SK-N-MC (cell line): ENCODE measurements at regions not wholly inside any gene's neighbourhood (a gene's known extent, or its start where the extent isn't known, plus 50 kb on each side); places are given as distances from the start of the nearest gene placed in this dataset.
"Not testable (repeated sequence)": the region's sequence is repeated elsewhere in the genome, so short reads cannot be mapped to it uniquely, and the experiment has no call there.

Experiments used
- DNase-seq: peaks from one replicate; pipeline ENCODE4 v3.0.0-alpha.2; 2011; ENCODE audit warnings: low read depth, low spot score
- H3K27ac ChIP-seq: fragments of 200-600 bp; sonication (generic); 2 replicates; pipeline ENCODE4 v1.5.1; 2016; ENCODE audit warnings: mixed run types
- H3K36me3 ChIP-seq: fragments of 200-600 bp; sonication (generic); 2 replicates; pipeline ENCODE4 v1.6.1; 2017; ENCODE audit warnings: antibody characterized with exemption, low read length, mixed read lengths; ENCODE audit not compliant: insufficient read depth
- H3K4me3 ChIP-seq: fragments of 200-600 bp; sonication (generic); 2 replicates; pipeline ENCODE4 v1.5.1; 2016
- H3K9ac ChIP-seq: fragments of 200-600 bp; sonication (generic); 2 replicates; pipeline ENCODE4 v1.8.0; 2017; ENCODE audit warnings: mixed run types, mixed read lengths; ENCODE audit not compliant: insufficient read length
- H3K9me3 ChIP-seq: fragments of 200-600 bp; sonication (generic); 2 replicates; pipeline ENCODE4 v1.6.1; 2017; ENCODE audit warnings: low read depth, mild to moderate bottlenecking, antibody characterized with exemption, low read length, moderate library complexity, mixed read lengths
- EZH2 ChIP-seq: fragments of 200-600 bp; sonication (generic); IDR thresholded peaks from one replicate; pipeline ENCODE4 v1.6.1; 2017; ENCODE audit warnings: antibody characterized with exemption
- FOXP2 ChIP-seq: optimal IDR thresholded peaks from 2 replicates; pipeline ENCODE3; 2011; ENCODE audit warnings: mild to moderate bottlenecking, moderate library complexity; ENCODE audit not compliant: insufficient read depth; ENCODE audit errors: extremely low read length, control extremely low read depth
- POLR2AphosphoS5 ChIP-seq: IDR thresholded peaks from 2 replicates; pipeline ENCODE4 v1.6.1; 2012; ENCODE audit warnings: mild to moderate bottlenecking, low read depth, low read length, borderline replicate concordance

- no peak overlapping the region for H3K4me3 ChIP-seq
- no peak for TF ChIP-seq FOXP2
- TF ChIP-seq POLR2AphosphoS5 = no peak
- no peak for TF ChIP-seq EZH2
- no peak for DNase-seq
- no peaks in the 10 kb centered on the region for H3K36me3 ChIP-seq
- no peaks in the 10 kb centered on the region for H3K9me3 ChIP-seq
- no peak overlapping the region for H3K9ac ChIP-seq
- no peak overlapping the region for H3K27ac ChIP-seq
Observed at GRCh38 chr6:16828058-16828457, 66.8 kb upstream of the ATXN1 start.

GRCh38 chr6:16827627-16828026 lies 66.4 kb upstream of the ATXN1 start:
- no peaks in the 10 kb centered on the region for H3K36me3 ChIP-seq
- H3K27ac ChIP-seq = no peak overlapping the region
- H3K4me3 ChIP-seq = no peak overlapping the region
- H3K9me3 ChIP-seq = no peaks in the 10 kb centered on the region
- no peak for DNase-seq
- H3K9ac ChIP-seq = no peak overlapping the region
- TF ChIP-seq POLR2AphosphoS5 (no peak), FOXP2 (no peak), EZH2 (no peak)

- Histone ChIP-seq H3K4me3 (no peak overlapping the region), H3K36me3 (no peaks in the 10 kb centered on the region), H3K27ac (no peak overlapping the region), H3K9ac (no peak overlapping the region), H3K9me3 (no peaks in the 10 kb centered on the region)
- no peak for DNase-seq
- no peak for TF ChIP-seq POLR2AphosphoS5
- no peak for TF ChIP-seq FOXP2
- no peak for TF ChIP-seq EZH2
Observed at GRCh38 chr6:16825784-16826183, 64.5 kb upstream of the ATXN1 start.

GRCh38 chr6:16824845-16825685 lies 63.8 kb upstream of the ATXN1 start:
- H3K9me3 ChIP-seq = no peaks in the 10 kb centered on the region
- DNase-seq = no peak

GRCh38 chr6:16823718-16824352 lies 62.6 kb upstream of the ATXN1 start:
- TF ChIP-seq POLR2AphosphoS5 (no peak), EZH2 (no peak), FOXP2 (no peak)

More at GRCh38 chr6:16824845-16825685, 63.8 kb upstream of the ATXN1 start:
- Histone ChIP-seq H3K9ac (no peak overlapping the region), H3K4me3 (no peak overlapping the region), H3K27ac (no peak overlapping the region), H3K36me3 (no peaks in the 10 kb centered on the region)
- TF ChIP-seq POLR2AphosphoS5 (no peak), EZH2 (no peak), FOXP2 (no peak)

GRCh38 chr6:16822975-16823717 lies 61.9 kb upstream of the ATXN1 start:
- no peak for DNase-seq
- no peak for TF ChIP-seq EZH2
- TF ChIP-seq FOXP2 = no peak
- no peak for TF ChIP-seq POLR2AphosphoS5
- Histone ChIP-seq H3K9ac (no peak overlapping the region), H3K27ac (no peak overlapping the region), H3K9me3 (no peaks in the 10 kb centered on the region), H3K4me3 (no peak overlapping the region), H3K36me3 (no peaks in the 10 kb centered on the region)

More at GRCh38 chr6:16823718-16824352, 62.6 kb upstream of the ATXN1 start:
- DNase-seq = no peak
- Histone ChIP-seq H3K27ac (no peak overlapping the region), H3K4me3 (no peak overlapping the region), H3K36me3 (no peaks in the 10 kb centered on the region), H3K9me3 (no peaks in the 10 kb centered on the region), H3K9ac (no peak overlapping the region)

- no peak for DNase-seq
- TF ChIP-seq POLR2AphosphoS5 (no peak), FOXP2 (no peak), EZH2 (no peak)
- no peaks in the 10 kb centered on the region for H3K9me3 ChIP-seq
- no peak overlapping the region for H3K27ac ChIP-seq
- no peaks in the 10 kb centered on the region for H3K36me3 ChIP-seq
- H3K9ac ChIP-seq = no peak overlapping the region
- H3K4me3 ChIP-seq = no peak overlapping the region
Observed at GRCh38 chr6:16822529-16822928, 61.3 kb upstream of the ATXN1 start.

- Histone ChIP-seq H3K36me3 (no peaks in the 10 kb centered on the region), H3K4me3 (no peak overlapping the region), H3K9ac (no peak overlapping the region), H3K27ac (no peak overlapping the region), H3K9me3 (no peaks in the 10 kb centered on the region)
- DNase-seq = no peak
- TF ChIP-seq EZH2 = no peak
- TF ChIP-seq FOXP2 = no peak
- TF ChIP-seq POLR2AphosphoS5 = no peak
Observed at GRCh38 chr6:16821834-16822264, 60.6 kb upstream of the ATXN1 start.

GRCh38 chr6:16820262-16820661 lies 59.0 kb upstream of the ATXN1 start:
- not testable (repeated sequence) for H3K9ac ChIP-seq

More at GRCh38 chr6:16820262-16820661, 59.0 kb upstream of the ATXN1 start:
- not testable (repeated sequence) for H3K9me3 ChIP-seq, H3K27ac ChIP-seq, H3K36me3 ChIP-seq, H3K4me3 ChIP-seq, DNase-seq
